GM19238 (cell line): ENCODE measurements at regions not wholly inside any gene's neighbourhood (a gene's known extent, or its start where the extent isn't known, plus 50 kb on each side); places are given as distances from the start of the nearest gene placed in this dataset.
"Not testable (repeated sequence)": the region's sequence is repeated elsewhere in the genome, so short reads cannot be mapped to it uniquely, and the experiment has no call there.

Source experiments
- DNase-seq: peaks from one replicate; pipeline ENCODE4 v3.0.0; 2011; ENCODE audit warnings: low spot score; ENCODE audit not compliant: insufficient read length

- DNase-seq = no peak
These were observed 300.4 kb downstream of the MAN2A1 start for GRCh38 chr5:109989994-109990722.

DNA sequence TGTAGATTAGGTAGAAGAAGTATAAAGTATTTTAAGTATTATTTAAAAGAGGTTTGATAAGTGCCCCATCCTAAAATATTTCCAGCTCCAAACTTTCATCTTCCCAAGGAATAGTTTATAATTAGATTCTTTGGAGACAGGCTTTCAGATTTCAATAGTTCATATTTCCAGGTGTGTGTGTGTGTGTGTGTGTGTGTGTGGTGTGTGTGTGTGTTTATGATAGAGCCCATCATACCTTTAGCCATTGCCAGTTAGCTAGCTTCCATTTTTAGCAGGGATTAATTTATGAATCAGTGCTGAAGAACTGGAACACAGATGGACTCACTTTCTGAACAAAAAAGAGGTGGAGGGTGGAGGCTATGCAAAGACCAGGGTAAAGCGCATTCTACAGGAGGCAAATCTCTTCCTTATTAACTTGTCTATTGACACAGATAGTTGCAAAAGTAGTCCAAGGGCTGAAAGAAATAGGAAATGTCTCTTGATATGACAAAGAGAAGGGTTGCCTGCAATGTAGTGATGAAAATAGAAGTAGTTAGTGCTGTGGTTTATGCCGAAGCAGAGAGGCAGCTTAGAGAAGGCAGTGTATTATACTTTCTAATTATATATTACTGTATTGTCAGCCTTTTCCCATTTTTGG, 301.1 kb downstream of the MAN2A1 start:
- no peak for DNase-seq

DNA sequence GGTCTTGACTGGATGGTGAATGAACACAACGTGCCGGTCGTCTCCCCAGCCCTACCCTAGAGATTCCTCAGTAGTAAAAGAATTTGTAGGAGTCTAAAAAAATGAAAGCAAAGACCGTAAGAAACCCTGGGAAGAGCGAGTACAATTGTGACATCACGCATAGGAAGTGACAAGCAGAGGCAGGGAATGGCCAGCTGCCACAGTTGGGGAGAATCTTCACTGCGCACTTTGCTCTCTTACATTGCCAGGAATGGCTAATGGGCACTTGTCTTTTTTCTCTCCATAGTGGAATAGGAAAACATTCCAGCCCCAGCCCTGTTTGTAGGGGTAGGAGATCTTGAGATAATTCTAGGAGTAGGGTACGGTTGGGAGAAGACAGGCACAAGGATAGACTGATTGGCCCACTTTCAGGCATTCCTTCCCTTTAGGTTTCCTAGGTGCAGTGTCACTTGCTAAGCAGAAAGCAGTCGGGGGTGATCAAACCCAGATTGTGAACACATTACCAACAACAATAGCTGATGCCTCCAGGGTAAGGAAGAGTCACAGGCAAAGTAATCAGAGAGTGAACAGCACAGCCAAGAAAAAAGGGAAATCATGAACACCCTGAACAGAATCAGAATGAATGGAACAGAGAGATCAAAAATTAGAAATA, 302.7 kb downstream of the MAN2A1 start:
- no peak for DNase-seq

DNA sequence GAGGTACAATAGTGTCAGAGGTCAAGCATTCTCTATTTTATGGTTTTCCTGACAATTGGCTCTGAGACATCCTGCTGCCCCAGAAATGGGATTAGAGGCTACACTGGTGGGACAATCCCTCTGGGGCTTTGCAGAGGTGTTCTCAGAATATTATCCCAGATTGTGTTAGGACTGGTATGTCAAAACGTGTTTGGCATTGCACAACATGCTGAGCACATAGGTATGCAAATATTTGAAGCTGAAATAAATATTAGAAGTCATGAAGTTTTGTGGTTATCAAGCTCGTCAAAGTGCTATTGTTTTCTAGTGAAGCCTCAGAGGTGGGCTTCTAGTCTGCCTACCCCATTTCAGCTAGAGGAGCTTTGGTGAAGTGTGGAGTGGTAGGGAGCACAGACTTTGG, 304.4 kb downstream of the MAN2A1 start:
- DNase-seq = no peak

GRCh38 chr5:109996246-109996645, 306.5 kb downstream of the MAN2A1 start:
- DNase-seq = no peak

GRCh38 chr5:109997161-109997560, 307.4 kb downstream of the MAN2A1 start:
- no peak for DNase-seq

GRCh38 chr5:109998208-109998607, 308.5 kb downstream of the MAN2A1 start:
- no peak for DNase-seq

- DNase-seq = no peak
These were observed 309.0 kb downstream of the MAN2A1 start for GRCh38 chr5:109998726-109999125.

DNA sequence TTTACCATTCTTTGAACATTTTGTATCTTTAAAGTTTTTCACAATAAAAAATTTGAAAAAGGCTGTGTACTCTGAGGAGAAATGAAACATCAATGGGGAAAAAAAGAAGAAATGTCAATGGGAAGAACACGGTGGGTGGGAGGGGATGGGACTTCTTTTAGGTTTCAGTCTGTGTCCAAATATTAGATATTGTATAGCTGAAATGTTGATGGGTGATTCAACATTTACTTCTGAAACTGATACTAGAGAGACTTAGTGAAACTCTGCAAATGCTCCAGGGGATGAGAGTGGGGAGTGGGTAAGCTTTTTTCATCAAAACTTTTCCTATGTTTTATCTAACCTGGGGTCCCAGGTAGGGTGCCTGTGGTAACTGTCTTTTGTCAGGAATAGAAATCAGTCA, 311.9 kb downstream of the MAN2A1 start:
- no peak for DNase-seq

DNA sequence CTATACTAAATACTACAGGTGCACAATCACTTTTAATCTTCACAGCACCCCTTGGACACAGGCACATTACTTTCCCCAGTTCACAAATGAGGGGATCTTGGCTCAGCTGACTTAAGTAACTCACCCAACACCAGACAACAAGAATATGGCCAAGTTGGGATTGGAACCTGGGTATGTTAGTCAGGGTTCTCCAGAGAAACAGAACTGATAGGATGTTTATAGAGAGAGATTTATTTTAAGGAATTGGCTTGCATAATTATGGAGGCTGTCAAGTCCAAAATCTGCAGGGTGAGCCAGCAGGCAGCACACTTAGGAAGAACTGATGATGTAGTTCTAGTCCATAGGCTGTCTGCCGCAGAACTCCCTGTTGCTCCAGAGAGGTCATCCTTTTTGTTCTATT, 312.9 kb downstream of the MAN2A1 start:
- no peak for DNase-seq

DNA sequence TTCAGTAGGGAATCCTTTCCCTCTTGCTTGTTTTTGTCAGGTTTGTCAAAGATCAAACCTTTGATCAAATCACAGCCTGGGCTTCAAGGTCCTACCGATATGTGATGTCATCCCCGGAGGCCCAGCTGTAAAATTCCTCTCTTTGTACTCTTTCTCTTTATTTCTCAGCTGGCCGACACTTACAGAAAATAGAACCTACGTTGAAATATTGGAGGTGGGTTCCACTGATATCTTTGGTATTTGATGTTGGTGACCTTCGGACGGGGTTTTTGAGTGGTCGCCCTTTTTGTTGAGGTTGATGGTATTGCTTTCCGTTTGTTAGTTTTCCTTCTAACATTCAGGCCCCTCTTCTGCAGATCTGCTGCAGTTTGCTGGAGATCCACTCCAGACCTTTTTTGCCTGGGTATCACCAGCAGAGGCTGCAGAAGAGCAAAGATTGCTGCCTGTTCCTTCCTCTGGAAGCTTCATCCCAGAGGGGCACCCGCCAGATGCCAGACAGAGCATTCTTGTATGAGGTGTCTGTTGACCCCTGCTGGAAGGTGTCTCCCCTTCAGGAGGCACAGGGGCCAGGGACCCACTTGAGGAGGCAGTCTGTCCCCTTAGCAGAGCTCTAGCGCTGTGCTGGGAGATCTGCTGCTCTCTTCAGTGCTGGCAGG, 316.3 kb downstream of the MAN2A1 start:
- DNase-seq = not testable (repeated sequence)

- no peak for DNase-seq
These were observed 317.4 kb downstream of the MAN2A1 start for GRCh38 chr5:110007101-110007500.

DNA sequence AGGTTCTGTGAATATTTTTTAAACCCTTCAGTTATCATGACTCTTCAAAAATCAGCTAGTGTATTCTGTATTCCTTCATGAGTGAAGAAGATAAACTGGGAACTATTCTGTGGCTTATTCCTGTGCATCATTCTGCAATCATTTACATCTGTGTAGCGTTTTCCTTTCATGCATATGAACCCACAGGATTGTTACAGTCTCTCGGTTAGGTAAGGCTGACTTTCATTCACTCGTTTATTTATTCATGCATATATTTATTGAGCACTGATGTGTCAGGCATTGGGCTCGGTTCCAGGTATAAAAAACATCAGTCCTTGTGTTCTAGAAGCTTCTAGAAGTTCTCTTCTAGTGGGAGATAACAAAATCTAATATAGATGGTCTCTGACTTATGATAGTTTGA, 318.4 kb downstream of the MAN2A1 start:
- no peak for DNase-seq

- DNase-seq = no peak
These were observed 322.4 kb downstream of the MAN2A1 start for GRCh38 chr5:110012145-110012544.

GRCh38 chr5:110013017-110013416, 323.3 kb downstream of the MAN2A1 start:
- no peak for DNase-seq

- no peak for DNase-seq
These were observed 328.1 kb downstream of the MAN2A1 start for GRCh38 chr5:110017854-110018253.

DNA sequence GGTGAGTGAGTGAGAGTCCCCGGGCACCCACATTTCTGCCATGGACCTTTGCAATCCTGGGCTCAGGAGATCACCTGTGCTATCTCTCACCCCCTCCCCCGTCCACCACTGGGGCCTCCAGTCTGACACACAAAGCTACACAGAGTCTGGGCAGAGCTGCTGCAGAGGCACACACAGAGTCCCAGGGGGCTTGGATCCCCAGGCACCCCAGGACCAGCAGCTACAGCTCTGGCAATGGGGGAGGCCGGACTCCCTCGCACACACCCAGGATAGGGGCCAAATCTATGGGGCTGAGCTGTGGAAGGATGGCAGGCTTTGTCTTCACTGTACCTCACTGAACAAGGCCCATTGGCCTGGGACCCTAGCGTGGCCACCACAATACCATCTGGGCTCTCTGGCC, 328.8 kb downstream of the MAN2A1 start:
- DNase-seq = no peak

GRCh38 chr5:110019119-110019518, 329.4 kb downstream of the MAN2A1 start:
- no peak for DNase-seq

GRCh38 chr5:110019780-110020179, 330.1 kb downstream of the MAN2A1 start:
- DNase-seq = no peak

- DNase-seq = no peak
These were observed 331.5 kb downstream of the MAN2A1 start for GRCh38 chr5:110021251-110021650.

DNA sequence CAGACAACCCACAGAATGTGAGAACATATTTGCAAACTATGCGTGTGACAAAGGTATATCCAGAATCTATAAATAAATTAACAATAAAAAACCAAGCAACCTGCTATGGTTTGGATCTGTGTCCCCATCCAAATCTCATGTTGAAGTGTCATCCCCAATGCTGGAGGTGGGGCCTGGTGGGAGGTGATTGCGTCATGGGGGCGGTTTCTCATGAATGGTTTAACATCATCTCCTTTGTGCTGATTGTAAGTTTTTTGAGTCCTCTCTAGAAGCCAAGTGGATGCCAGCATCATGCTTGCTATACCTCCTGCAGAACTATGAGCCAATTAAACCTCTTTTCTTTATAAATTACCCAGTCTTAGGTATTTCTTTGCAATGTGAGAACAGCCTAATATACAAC, 335.4 kb downstream of the MAN2A1 start:
- DNase-seq = no peak
